Stimulated activated CD8-positive, alpha-beta memory T cell treated with anti-CD3 and anti-CD28 coated beads, Interleukin-4, amount 100 ng/mL, for 48 hours (primary cell): ENCODE measurements at regions not wholly inside any gene's neighbourhood (a gene's known extent, or its start where the extent isn't known, plus 50 kb on each side); places are given as distances from the start of the nearest gene placed in this dataset.

Experiments
- DNase-seq: peaks from one replicate; pipeline ENCODE4 v3.0.0-alpha.2; 2020

- no peak for DNase-seq
Measured at GRCh38 chrX:10749113-10749512, 128.7 kb upstream of the MID1 start.

GRCh38 chrX:10750581-10750980 is 130.2 kb upstream of the MID1 start:
- DNase-seq: no peak

GRCh38 chrX:10753116-10753515 is 132.7 kb upstream of the MID1 start:
- no peak for DNase-seq

GRCh38 chrX:10754445-10754844 is 134.1 kb upstream of the MID1 start:
- no peak for DNase-seq

- no peak for DNase-seq
Measured at GRCh38 chrX:10755439-10756334, 135.3 kb upstream of the MID1 start.

DNA sequence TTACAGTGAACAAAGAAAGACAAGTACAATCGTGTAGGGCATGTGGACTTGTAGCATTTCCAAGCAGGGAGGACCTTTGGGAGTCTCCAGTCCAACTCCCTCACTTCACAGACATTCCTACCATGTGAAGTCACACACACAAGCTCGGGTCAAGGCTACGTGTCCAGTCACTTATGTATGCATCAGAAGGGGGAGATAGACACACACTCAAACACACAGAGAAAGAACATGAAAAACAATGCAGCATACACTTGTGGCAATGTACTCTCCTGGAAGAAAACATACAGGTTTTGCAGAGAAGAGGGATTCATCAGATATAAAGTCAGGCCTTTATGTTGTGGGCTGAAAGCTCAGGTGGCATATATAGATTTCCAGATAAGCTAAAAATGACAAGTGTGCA is 136.1 kb upstream of the MID1 start:
- DNase-seq: no peak

- no peak for DNase-seq
Measured at GRCh38 chrX:10759141-10759799, 138.9 kb upstream of the MID1 start.

GRCh38 chrX:10761447-10761846 is 141.1 kb upstream of the MID1 start:
- DNase-seq: no peak

DNA sequence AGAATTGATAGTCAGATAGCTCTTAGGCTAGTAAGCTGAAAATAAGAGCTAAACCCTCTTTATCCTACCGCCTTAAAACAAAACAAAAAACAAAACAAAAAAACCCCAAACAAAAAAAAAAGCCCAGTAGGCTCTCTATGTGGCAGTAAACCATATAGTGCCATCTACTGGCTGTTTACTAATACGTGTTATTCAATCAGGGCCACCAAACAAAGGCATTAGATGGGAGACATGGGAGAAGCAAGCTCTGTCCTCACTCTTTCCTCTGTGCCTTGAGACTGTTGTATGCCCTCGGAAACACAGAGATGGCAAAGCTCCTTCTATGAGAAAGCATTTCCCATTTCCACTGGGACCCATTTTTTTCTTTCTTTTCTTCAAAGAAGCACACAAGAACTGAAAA is 148.8 kb upstream of the MID1 start:
- DNase-seq: no peak

DNA sequence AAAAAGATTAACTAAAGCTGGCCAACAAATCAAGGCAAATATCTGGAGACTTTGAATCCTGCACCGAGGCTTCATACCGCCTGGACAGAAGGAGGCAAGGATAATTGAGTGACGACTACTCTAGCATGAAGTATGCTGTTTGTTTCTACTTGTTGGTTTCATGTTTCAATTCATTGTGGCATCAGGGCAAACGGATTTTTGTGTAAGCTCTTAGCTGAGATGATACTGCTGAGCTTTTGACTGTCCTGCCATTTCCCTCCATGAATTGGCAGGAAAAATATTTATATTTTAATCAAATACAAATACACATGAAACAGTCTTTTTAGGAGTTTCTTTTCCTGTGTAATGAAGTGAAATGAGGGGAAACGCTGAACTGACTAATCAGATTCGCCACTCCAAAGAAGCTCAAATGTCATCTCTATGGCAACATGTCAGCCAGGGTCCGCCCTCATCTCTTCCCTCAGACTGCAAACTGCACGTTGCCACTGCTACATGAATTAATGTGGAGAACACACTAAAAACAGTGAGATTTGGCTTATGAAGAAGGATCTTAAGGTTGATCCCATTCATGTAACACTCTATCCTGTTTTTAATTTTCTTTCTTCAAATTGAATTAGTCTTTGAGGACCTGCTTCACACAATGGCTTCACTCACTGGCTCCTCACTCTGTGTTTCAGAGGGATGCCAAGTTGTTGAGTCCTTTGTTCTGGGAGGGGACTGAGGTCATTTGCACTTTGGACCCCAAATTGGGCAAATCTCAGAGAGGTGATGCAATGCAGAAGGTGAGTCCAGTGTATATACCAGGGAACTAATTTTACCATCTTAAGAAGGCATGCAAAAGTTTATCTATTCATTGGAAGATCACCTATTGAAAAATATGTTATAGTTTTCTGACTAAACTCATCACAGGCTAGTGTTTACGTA is 149.6 kb upstream of the MID1 start:
- no peak for DNase-seq

DNA sequence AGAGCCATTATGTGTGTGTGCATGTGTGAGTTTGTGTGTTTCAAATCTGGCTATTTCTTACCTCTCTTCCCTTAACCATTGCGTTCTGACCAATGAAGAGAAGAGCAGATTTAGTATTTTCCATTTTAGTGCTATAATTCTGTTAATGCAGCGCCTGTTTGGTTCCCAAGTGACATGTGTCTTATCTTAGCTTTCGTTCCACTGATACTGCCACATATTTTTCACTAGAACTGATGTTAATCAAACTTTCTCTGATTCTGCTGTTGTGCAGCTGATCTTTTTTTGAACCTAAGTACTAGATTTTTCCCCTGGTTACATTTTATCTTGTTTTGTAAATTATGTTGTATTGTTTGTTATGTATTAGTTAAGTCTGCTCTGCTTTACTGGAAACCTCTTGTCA is 152.9 kb upstream of the MID1 start:
- DNase-seq: no peak

GRCh38 chrX:10781847-10782530 is 161.6 kb upstream of the MID1 start:
- no peak for DNase-seq

- DNase-seq: no peak
Measured at GRCh38 chrX:10783451-10783995, 163.1 kb upstream of the MID1 start.

GRCh38 chrX:10787264-10787663 is 166.9 kb upstream of the MID1 start:
- DNase-seq: no peak

- DNase-seq: no peak
Measured at GRCh38 chrX:10794203-10794630, 173.8 kb upstream of the MID1 start.

- no peak for DNase-seq
Measured at GRCh38 chrX:10795721-10796120, 175.3 kb upstream of the MID1 start.

DNA sequence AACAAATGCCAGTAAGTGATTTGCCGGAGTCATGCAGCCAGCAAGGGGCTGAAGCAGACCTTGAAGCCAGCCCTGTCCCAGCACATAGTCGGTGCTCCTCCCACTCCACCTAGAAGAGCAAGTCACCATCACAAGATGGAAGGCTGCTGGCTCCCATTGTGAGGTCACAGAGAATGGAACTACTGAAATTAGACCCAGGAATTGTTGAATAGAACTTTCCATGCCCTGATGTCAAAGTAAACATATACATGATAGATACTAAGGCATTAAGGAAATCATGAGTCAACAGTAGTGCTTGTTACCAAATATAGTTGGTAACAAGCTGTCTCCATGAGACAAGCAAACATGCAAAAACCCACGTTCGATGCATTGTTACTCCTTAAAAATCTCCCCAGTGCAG is 177.1 kb upstream of the MID1 start:
- no peak for DNase-seq

- no peak for DNase-seq
Measured at GRCh38 chrX:10798041-10798440, 177.7 kb upstream of the MID1 start.

DNA sequence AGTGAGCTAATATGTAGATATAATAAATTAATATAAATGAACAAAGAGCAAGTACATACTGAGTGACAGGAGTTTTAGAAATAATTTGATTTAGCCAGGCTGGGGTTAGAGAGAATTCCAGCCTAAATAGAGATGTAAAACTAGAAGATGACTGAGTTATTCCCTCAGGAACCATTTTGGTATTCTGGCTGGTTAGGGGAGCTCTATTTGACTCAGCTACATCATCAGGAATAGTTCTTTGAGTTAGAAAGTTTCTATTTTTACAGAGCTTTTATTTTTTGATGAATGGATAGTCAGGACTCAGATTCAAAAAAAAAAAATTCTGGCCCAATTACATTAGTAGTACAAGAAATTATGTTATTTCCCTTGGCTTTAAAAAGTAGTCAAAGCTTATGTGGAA is 180.4 kb upstream of the MID1 start:
- DNase-seq: no peak

DNA sequence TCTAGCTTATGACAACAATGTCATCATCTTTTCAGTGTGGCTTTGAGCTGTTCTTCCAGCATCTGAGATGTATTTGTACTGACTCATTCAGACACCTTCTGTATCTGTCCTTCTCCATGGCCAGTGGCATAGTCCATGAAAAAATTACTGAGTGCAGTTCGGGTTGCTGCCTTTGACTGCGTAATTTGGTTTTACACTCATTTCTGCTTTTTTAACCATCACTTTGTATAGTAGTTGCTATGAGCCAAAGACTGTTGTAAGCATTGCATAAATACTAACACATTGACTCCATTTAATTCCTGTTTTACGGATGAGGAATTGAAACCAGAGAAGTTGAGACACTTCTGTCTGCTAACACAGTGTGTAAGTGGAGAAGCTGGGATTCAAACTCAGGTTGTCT is 190.7 kb upstream of the MID1 start:
- DNase-seq: no peak

DNA sequence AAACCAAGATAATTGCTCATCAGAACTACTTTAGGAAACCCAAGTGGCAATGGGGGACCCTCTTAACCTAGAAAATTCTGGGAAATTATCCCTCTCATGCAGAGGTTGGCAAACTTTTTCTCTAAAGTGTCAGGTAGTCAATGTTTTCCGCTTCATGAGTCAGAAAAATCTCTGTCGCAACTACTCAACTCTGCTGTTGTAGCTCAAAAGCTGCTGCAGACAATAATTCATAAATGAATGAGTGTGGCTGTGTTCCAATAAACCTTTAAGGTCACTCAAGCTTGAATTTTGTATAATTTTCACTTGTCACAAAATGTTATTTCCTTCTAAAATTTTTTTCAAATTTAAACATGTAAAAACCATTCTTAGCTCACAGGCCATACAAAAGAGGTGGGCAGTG is 193.4 kb upstream of the MID1 start:
- DNase-seq: no peak

DNA sequence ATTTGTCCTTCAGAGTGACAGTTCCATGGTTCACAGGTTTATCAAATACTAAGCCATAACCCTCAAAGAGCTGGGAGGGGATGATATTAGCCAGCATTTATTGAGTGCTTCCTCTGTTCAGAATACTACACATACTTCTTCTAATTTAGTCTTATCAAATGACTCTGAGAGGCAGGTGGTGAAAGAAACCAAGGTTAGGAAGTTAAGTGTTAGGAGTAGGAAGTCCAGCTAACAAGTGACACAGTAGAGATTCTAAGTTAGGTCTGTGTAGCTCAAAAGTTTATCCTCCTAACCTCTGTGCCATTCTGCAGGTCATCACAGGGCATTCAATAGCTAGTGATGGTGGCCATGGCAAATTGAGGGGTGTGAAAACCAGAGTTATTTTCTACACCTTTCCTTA is 198.3 kb upstream of the MID1 start:
- no peak for DNase-seq
